Ishikawa (cell line): ENCODE measurements at regions not wholly inside any gene's neighbourhood (a gene's known extent, or its start where the extent isn't known, plus 50 kb on each side); places are given as distances from the start of the nearest gene placed in this dataset.

Experiments used
- CEBPB ChIP-seq: IDR thresholded peaks from 2 replicates; pipeline ENCODE4 v1.6.1; 2012
- CREB1 ChIP-seq: IDR thresholded peaks from 2 replicates; pipeline ENCODE4 v1.6.1; 2012; ENCODE audit warnings: low read depth
- EGR1 ChIP-seq: IDR thresholded peaks from 2 replicates; pipeline ENCODE4 v1.6.1; 2012
- EP300 ChIP-seq: IDR thresholded peaks from 2 replicates; pipeline ENCODE4 v1.6.1; 2012; ENCODE audit warnings: borderline replicate concordance
- FOXM1 ChIP-seq: IDR thresholded peaks from 2 replicates; pipeline ENCODE4 v1.6.1; 2012; ENCODE audit warnings: low read depth, borderline replicate concordance
- MAX ChIP-seq: IDR thresholded peaks from 2 replicates; pipeline ENCODE4 v1.6.1; 2012
- NFIC ChIP-seq: IDR thresholded peaks from 2 replicates; pipeline ENCODE4 v1.6.1; 2012
- RAD21 ChIP-seq: IDR thresholded peaks from 2 replicates; pipeline ENCODE4 v1.6.1; 2012; ENCODE audit warnings: low read depth
- TAF1 ChIP-seq: IDR thresholded peaks from 2 replicates; pipeline ENCODE4 v1.6.1; 2012; ENCODE audit warnings: low read depth, mild to moderate bottlenecking
- TCF12 ChIP-seq: IDR thresholded peaks from 2 replicates; pipeline ENCODE4 v1.6.1; 2012; ENCODE audit warnings: low read depth
- TEAD4 ChIP-seq: IDR thresholded peaks from 2 replicates; pipeline ENCODE4 v1.6.1; 2012
- YY1 ChIP-seq: IDR thresholded peaks from 2 replicates; pipeline ENCODE4 v1.6.1; 2012; ENCODE audit warnings: low read depth
- ZBTB7A ChIP-seq: IDR thresholded peaks from 2 replicates; pipeline ENCODE4 v1.6.1; 2012; ENCODE audit warnings: low read depth
- TF ChIP-seq, protein P1 (sequence below): IDR thresholded peaks from 2 replicates; pipeline ENCODE4 v1.6.1; 2012; ENCODE audit warnings: low read depth, mild to moderate bottlenecking
- TF ChIP-seq, protein P2 (sequence below): IDR thresholded peaks from 2 replicates; pipeline ENCODE4 v1.6.1; 2012

DNA sequence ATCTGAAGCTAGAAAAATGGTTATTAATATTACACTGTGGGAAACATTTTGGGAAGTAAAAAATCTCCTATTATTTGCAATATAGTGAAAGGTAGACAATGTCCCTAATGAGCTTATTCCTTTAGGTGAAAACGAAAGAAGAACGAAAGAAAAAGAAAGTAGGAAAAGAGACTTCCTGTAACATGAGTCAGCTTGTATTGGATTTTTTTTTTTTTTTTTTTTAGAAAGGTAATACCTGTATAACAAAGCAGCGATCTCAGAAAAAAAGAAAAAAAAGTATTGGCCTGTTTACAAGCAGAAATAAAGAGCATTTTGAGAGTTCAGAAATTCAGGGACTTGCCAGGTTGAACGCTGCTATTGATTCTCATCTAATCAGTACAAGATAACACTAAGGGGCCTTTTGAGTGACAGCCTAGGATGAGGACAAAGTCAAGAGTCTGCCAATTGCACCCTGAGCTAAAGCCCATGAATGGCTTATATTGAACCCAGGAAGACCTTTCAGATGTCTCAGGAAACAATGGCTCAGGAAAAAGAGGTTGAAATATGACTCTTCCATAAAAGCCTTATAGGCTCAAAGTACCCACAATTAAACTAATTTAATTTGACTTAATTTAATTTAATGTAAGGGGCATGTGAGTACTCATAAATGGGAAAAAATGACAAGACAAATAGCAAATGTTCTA, 615.6 kb upstream of the CDH2 start:
- TF ChIP-seq YY1 (no peak), TCF12 (no peak), MAX (no peak), EP300 (no peak), RAD21 (no peak)
- TF ChIP-seq, protein P1, sequence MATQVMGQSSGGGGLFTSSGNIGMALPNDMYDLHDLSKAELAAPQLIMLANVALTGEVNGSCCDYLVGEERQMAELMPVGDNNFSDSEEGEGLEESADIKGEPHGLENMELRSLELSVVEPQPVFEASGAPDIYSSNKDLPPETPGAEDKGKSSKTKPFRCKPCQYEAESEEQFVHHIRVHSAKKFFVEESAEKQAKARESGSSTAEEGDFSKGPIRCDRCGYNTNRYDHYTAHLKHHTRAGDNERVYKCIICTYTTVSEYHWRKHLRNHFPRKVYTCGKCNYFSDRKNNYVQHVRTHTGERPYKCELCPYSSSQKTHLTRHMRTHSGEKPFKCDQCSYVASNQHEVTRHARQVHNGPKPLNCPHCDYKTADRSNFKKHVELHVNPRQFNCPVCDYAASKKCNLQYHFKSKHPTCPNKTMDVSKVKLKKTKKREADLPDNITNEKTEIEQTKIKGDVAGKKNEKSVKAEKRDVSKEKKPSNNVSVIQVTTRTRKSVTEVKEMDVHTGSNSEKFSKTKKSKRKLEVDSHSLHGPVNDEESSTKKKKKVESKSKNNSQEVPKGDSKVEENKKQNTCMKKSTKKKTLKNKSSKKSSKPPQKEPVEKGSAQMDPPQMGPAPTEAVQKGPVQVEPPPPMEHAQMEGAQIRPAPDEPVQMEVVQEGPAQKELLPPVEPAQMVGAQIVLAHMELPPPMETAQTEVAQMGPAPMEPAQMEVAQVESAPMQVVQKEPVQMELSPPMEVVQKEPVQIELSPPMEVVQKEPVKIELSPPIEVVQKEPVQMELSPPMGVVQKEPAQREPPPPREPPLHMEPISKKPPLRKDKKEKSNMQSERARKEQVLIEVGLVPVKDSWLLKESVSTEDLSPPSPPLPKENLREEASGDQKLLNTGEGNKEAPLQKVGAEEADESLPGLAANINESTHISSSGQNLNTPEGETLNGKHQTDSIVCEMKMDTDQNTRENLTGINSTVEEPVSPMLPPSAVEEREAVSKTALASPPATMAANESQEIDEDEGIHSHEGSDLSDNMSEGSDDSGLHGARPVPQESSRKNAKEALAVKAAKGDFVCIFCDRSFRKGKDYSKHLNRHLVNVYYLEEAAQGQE, result no peak

GRCh38 chr18:28791101-28791500, 614.2 kb upstream of the CDH2 start:
- no peak for TF ChIP-seq CREB1
- no peak for TF ChIP-seq RAD21
- no peak for TF ChIP-seq EP300
- no peak for TF ChIP-seq TEAD4
- TF ChIP-seq, protein P2, sequence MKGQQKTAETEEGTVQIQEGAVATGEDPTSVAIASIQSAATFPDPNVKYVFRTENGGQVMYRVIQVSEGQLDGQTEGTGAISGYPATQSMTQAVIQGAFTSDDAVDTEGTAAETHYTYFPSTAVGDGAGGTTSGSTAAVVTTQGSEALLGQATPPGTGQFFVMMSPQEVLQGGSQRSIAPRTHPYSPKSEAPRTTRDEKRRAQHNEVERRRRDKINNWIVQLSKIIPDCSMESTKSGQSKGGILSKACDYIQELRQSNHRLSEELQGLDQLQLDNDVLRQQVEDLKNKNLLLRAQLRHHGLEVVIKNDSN, result no peak

DNA sequence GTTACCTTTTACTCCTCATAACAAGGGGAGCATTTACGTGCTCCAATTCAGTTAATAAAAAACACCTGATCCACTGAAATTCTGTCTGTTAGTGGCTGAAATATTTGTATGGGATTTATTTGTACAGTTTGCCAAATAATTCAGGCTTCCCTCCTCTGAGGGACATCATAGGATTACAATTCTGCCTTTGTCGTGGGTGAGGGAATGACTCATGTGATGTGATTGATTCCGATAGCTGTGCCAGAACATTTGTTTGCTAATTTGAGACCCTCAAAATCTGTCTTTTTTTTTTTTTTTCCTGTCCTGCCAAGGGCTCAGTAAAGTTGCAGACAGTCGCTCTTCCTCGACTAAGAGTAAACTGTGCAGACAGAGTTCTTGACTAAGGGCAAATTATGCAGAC, 612.6 kb upstream of the CDH2 start:
- TF ChIP-seq RAD21, result no peak
- TF ChIP-seq TAF1, result no peak
- no peak for TF ChIP-seq TEAD4
- no peak for TF ChIP-seq MAX
- TF ChIP-seq ZBTB7A, result no peak
- TF ChIP-seq, protein P1, result no peak
- TF ChIP-seq YY1, result no peak
- TF ChIP-seq EP300, result no peak
- TF ChIP-seq TCF12, result no peak

DNA sequence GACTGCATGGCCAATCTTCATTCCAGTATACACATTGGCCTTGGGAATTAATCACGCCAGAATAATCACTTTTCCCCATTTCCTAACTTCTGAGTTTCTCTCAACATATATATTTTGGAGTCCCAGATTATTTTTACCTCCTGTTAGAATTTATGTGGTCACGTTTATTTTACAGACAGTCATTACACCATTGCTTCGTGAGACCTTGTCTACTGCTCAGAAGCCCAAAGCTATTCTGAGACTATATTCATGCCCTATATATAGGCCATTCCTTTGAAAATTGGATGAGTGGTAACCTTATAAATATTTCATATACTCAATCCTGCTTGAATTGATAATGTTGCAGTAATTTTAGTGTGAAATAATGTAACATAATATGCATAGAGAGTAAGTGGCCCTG, 610.0 kb upstream of the CDH2 start:
- TF ChIP-seq TAF1, result no peak
- TF ChIP-seq RAD21, result no peak
- TF ChIP-seq ZBTB7A, result no peak
- no peak for TF ChIP-seq CEBPB
- TF ChIP-seq, protein P1, result no peak
- no peak for TF ChIP-seq CREB1
- TF ChIP-seq TCF12, result no peak
- TF ChIP-seq YY1, result no peak
- TF ChIP-seq MAX, result no peak
- no peak for TF ChIP-seq FOXM1
- TF ChIP-seq NFIC, result no peak
- no peak for TF ChIP-seq TEAD4
- TF ChIP-seq, protein P2, result no peak
- TF ChIP-seq EP300, result no peak
- TF ChIP-seq EGR1, result no peak
